ENCODE measurements at regions not wholly inside any gene's neighbourhood (a gene's known extent, or its start where the extent isn't known, plus 50 kb on each side); places are given as distances from the start of the nearest gene placed in this dataset.
A peak's percentile ranks its signal among the peaks of the same experiment; 100 is the strongest.

DNA sequence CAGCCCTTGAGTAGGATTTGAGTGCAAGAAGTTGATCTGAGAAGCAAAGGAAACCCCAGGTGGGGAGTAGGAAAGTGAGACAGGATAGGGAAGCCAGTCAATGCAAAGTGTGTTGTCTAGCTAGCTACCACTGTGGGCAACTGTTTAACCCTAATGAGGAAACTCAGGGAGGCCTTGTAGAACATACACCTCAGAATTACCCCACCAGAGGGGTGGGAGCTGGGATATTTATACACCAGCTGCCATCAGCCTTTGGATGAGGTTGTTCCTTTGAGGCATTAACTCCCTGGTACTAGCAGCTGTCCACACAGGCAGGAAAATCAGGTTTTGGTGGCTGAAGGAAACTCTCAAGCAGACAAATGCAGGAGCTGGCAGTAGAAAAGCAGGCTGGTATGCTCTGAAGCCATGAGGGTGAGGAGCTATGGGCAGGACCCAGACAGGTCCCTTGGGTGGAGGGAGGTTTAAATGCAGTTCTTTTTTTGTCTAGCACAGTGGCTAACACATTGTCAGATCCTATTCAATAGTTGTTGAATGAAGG, 60.1 kb upstream of the ARID5B start:
- H3K4me1 ChIP-seq (ENCODE audit: low read depth), result peaks cover 33% of the 10 kb centered on the region
- TF ChIP-seq, protein P1, sequence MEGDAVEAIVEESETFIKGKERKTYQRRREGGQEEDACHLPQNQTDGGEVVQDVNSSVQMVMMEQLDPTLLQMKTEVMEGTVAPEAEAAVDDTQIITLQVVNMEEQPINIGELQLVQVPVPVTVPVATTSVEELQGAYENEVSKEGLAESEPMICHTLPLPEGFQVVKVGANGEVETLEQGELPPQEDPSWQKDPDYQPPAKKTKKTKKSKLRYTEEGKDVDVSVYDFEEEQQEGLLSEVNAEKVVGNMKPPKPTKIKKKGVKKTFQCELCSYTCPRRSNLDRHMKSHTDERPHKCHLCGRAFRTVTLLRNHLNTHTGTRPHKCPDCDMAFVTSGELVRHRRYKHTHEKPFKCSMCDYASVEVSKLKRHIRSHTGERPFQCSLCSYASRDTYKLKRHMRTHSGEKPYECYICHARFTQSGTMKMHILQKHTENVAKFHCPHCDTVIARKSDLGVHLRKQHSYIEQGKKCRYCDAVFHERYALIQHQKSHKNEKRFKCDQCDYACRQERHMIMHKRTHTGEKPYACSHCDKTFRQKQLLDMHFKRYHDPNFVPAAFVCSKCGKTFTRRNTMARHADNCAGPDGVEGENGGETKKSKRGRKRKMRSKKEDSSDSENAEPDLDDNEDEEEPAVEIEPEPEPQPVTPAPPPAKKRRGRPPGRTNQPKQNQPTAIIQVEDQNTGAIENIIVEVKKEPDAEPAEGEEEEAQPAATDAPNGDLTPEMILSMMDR (IDR thresholded peaks at IDR 0.05), result no peak
- no peaks in the 10 kb centered on the region for H3K36me3 ChIP-seq (ENCODE audit: low read depth)
- ATAC-seq (peak; percentile 5), DNase-seq (no peak)
- no peak overlapping the region for H3K4me3 ChIP-seq
- intact Hi-C loops (cut with DNase I, micrococcal nuclease), result no loop called here
- no peaks in the 10 kb centered on the region for H3K9me3 ChIP-seq

DNA sequence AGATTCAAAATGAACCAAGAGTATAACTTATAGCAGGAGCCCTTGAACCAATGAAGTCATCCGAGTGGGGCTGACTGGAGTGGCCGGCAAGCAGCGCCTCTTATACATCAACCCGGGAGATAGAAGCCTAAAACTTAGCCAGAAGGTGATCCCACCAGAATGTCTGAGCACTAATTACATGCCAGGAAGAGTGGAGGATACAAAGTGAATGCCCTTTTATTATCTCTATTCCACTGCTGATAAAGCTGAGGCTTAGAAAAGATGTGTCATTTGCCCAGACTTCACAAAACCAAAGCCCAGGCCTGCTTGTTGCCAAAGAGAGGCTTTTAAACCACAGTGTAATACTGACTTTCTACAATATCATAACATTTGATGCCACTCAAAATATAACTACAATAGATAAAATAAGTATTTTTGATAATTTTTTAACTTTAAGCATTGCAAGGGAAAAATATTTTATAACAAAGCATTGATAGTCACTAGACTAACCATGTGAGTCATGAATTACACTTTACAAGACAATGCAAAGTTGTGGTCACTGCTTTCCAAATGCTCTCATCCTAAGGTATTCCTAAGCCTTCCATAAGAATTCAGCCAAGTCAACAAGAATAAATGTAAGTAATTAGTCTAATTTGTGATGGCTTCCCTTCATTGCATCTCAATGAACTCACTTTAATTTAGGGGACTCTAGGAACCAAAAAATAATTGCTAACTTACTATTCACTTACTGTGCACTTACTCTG, 58.6 kb upstream of the ARID5B start:
- Histone ChIP-seq H3K4me3 (no peak overlapping the region), H3K36me3 (ENCODE audit: low read depth) (no peaks in the 10 kb centered on the region), H3K9me3 (no peaks in the 10 kb centered on the region), H3K4me1 (ENCODE audit: low read depth) (peaks cover 18% of the 10 kb centered on the region)
- DNase-seq (no peak), ATAC-seq (no peak)
- TF ChIP-seq, protein P1 (IDR thresholded peaks at IDR 0.05), result no peak
- intact Hi-C loops (cut with DNase I, micrococcal nuclease), result no loop called here

DNA sequence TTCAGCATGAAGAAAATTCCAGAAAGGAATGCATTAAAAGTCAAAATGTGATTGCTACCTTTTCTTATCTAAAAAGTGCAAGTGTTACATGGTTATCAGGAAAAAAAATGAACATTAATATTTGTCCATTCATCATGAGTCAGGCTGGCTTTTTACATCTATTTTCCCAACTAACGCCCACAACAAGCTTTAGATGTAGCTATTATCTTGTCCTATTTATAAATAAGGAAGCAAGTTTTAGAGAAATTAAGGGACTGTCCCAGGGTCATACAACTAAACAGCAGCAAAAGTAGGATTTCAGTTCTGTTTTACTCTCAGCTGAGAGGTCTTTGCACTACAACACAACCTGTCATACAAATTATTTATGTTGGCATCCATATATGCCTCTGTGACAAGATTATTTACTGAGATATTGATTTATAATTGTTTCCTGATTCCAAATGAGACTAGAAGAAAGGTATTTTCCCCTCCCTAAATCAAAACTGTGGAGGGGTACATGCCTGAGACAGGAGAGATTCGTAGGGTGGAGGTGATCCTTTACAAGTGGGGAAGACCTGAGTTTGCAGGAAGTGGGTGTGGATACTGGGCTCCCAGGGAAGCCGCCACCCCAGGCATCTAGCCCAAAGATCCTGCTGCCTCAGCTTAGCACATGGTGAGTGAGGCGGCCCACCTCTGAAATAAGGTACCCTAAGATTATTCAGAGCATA, 57.2 kb upstream of the ARID5B start:
- no peak overlapping the region for H3K4me3 ChIP-seq
- intact Hi-C loops (cut with DNase I, micrococcal nuclease), result no loop called here
- H3K36me3 ChIP-seq (ENCODE audit: low read depth), result no peaks in the 10 kb centered on the region
- ATAC-seq (no peak), DNase-seq (no peak)
- no peaks in the 10 kb centered on the region for H3K9me3 ChIP-seq
- TF ChIP-seq, protein P1 (IDR thresholded peaks at IDR 0.05), result no peak
- peaks cover 17% of the 10 kb centered on the region for H3K4me1 ChIP-seq (ENCODE audit: low read depth)

DNA sequence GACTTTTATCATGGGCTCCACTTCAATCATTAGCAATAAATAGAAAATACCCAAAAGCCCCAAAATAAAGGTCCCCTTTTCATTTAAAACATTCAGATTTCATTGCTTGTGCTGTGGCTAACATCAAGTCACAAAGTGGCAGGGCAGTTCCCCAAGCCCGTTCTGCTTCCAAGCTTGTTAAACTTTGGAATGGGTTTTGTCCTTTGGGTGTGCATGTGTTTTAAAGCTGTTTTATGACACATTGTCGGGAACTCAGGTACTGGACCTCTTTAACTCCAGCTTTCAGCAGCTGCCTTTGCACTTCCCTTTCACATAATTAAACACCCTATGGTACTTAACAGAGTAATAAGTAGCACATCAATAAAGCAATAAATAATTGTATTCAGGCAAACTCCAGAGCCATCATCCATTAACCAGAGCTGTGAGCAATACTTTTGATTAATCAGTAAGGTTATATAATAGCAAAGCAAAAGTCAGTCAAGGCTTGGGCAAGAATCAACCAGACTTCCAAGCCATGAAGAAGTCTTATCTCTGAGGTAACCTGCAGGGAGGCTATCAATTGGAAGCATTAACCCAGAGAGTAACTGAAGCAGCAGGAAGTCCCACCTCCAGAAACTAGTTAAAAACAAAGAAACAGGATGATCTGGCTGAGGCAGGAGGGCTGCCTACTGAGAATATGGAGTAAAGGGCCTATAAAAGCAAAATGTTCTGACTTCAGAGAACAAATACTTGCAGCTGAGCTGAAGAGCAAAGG, 56.1 kb upstream of the ARID5B start:
- peak in 1 of 3 donors; percentile 57 for DNase-seq
- Histone ChIP-seq H3K36me3 (ENCODE audit: low read depth) (no peaks in the 10 kb centered on the region), H3K4me1 (ENCODE audit: low read depth) (peaks cover 14% of the 10 kb centered on the region), H3K4me3 (no peak overlapping the region), H3K9me3 (no peaks in the 10 kb centered on the region)
- TF ChIP-seq, protein P1 (IDR thresholded peaks at IDR 0.05), result no peak
- ATAC-seq, result peak; percentile 89
- intact Hi-C loops (cut with DNase I, micrococcal nuclease), result no loop called here

DNA sequence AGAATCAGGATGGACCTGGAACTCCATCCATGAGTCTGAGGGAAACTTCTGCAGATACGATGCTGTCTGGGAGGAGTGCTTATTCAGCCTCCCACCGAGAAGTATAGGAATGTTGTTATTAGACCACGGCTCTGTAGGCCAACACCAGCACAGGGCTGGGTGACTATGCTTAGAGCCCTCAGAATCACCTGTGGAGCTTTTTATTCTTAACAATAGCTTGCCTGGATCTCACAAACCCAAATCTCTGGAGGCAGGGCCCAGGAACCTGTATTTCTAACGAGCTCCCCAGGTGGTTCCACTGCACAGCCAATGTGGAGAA, 55.6 kb upstream of the ARID5B start:
- no peak for DNase-seq
- TF ChIP-seq, protein P1 (IDR thresholded peaks at IDR 0.05), result no peak
- Histone ChIP-seq H3K9me3 (no peaks in the 10 kb centered on the region), H3K4me3 (no peak overlapping the region), H3K36me3 (ENCODE audit: low read depth) (no peaks in the 10 kb centered on the region), H3K4me1 (ENCODE audit: low read depth) (peaks cover 14% of the 10 kb centered on the region)
- ATAC-seq, result no peak
- intact Hi-C loops (cut with DNase I, micrococcal nuclease), result no loop called here
